Mucosa of descending colon (tissue), 3 donors: ENCODE measurements at regions not wholly inside any gene's neighbourhood (a gene's known extent, or its start where the extent isn't known, plus 50 kb on each side); places are given as distances from the start of the nearest gene placed in this dataset.

Experiments
- ATAC-seq: fragments of 200-7000 bp; cut with Tn5 transposase; one replicate; pipeline ENCODE4 v1.9.1; 2020; ENCODE audit warnings: mild to moderate bottlenecking, moderate library complexity
- DNase-seq, 3 donors: peaks; one replicate each; pipeline ENCODE4 v3.0.0-alpha.2; 2020
- H3K36me3 ChIP-seq: fragments of 200-600 bp; one replicate; pipeline ENCODE4 v1.8.0; 2021; ENCODE audit warnings: low read depth, mild to moderate bottlenecking
- H3K4me1 ChIP-seq: fragments of 200-600 bp; one replicate; pipeline ENCODE4 v1.8.0; 2021; ENCODE audit warnings: low read depth, mild to moderate bottlenecking
- H3K4me3 ChIP-seq: fragments of 200-600 bp; one replicate; pipeline ENCODE4 v1.8.0; 2021; ENCODE audit warnings: mild to moderate bottlenecking
- H3K9me3 ChIP-seq: fragments of 200-600 bp; one replicate; pipeline ENCODE4 v1.8.0; 2021; ENCODE audit warnings: mild to moderate bottlenecking
- CTCF ChIP-seq: fragments of 200-600 bp; IDR thresholded peaks from one replicate; pipeline ENCODE4 v1.8.0; 2022; ENCODE audit warnings: antibody characterized with exemption, mild to moderate bottlenecking
- intact Hi-C, 2 donors: fragments of 100-400 bp; cut with DNase I in 1 of 2; cut with micrococcal nuclease in 1 of 2; formaldehyde crosslinking; loops; one replicate each; pipeline versions ENCODE4 v1.11.0 to v1.11.1; 2022; cut with DNase I, micrococcal nuclease
- donor health status: DM: no; HTN: no; CAD: no; lungs with moderate emphysema.
- donor health status: DM: no; HTN: no; CAD: no.
- donor health status: DM: no; HTN: yes; CAD: no.

GRCh38 chr7:21142081-21142480 lies 285.8 kb upstream of the SP4 start:
- no peaks in the 10 kb centered on the region for H3K9me3 ChIP-seq
- ATAC-seq (no peak), DNase-seq (no peak)
- no peaks in the 10 kb centered on the region for H3K36me3 ChIP-seq
- intact Hi-C loops = no loop called here
- H3K4me3 ChIP-seq = no peak overlapping the region
- TF ChIP-seq CTCF = no peak
- no peaks in the 10 kb centered on the region for H3K4me1 ChIP-seq

DNA sequence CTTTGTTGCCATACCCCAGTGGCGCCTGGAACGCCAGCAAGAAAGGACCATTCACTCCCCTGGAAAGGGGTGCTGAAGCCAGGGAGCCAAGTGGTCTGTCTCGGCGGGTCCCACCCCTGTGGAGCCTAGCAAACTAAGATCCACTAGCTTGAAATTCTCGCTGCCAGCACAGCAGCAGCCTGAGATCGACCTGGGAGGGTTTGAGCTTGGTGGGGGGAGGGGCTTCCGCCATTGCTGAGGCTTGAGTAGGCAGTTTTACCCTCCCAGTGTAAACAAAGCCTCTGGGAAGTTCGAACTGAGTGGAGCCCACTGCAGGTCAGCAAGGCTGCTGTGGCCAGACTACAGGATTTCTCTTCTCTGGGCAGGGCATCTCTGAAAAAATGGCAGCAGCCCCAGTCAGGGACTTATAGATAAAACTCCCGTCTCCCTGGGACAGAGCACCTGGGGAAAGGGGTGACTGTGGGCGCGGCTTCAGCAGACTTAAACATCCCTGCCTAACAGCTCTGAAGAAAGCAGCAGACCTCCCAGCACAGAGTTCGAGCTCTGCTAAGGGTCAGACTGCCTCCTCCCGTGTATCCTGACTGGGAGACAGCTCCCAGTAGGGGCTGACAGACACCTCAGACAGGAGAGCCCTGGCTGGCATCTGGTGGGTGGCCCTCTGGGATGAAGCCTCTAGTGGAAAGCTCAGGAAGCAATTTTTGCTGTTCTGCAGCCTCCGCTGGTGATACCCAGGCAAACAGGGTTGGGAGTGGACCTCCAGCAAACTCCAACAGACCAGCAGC lies 281.1 kb upstream of the SP4 start:
- intact Hi-C loops = no loop called here
- DNase-seq = no peak
- TF ChIP-seq CTCF = no peak
- no peak for ATAC-seq
- no peaks in the 10 kb centered on the region for H3K9me3 ChIP-seq
- H3K4me1 ChIP-seq = no peaks in the 10 kb centered on the region
- no peak overlapping the region for H3K4me3 ChIP-seq
- no peaks in the 10 kb centered on the region for H3K36me3 ChIP-seq

DNA sequence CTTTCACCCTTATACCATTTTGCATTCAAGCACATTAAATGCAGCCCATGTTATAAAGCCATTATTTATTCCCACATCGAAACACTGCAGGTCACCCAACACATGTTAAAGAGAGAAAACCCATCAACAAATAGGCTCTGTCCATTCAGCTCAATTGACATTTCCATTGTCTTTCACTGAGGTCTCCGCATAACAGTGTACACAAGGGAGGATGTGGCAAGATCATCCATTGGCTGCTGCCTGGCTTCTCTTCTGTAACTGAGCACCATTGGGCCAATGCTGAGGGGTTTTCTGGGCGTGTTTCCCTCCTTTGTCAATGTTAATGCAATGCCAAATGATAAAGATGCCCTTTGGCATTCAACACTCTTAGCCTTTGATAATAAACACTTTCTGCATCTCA lies 278.1 kb upstream of the SP4 start:
- TF ChIP-seq CTCF = no peak
- intact Hi-C loops = no loop called here
- DNase-seq (no peak), ATAC-seq (no peak)
- Histone ChIP-seq H3K9me3 (no peaks in the 10 kb centered on the region), H3K4me3 (no peak overlapping the region), H3K4me1 (no peaks in the 10 kb centered on the region), H3K36me3 (no peaks in the 10 kb centered on the region)

DNA sequence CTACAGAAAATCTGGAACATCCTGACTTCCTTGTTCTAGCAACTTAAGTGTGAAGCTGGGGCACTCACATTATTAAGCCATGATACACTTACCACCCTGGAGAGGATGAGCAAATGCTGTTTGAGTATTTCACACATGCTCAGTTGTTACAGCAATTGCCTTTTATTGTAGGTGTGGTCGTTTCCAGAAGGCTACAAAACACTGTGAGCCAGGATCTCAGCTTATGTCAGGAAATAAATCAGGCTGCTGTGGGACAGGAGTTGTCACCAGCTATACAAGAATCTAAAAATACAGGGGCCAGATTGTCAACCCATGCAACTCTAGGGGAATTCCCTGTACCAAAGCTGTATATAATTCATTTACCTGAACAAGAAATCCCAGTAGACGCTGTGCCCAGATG lies 273.3 kb upstream of the SP4 start:
- Histone ChIP-seq H3K36me3 (no peaks in the 10 kb centered on the region), H3K9me3 (no peaks in the 10 kb centered on the region), H3K4me1 (no peaks in the 10 kb centered on the region), H3K4me3 (no peak overlapping the region)
- ATAC-seq (peak; percentile 91), DNase-seq (peak in 1 of 3 donors; percentile 44)
- intact Hi-C loops = no loop called here
- TF ChIP-seq CTCF = no peak

DNA sequence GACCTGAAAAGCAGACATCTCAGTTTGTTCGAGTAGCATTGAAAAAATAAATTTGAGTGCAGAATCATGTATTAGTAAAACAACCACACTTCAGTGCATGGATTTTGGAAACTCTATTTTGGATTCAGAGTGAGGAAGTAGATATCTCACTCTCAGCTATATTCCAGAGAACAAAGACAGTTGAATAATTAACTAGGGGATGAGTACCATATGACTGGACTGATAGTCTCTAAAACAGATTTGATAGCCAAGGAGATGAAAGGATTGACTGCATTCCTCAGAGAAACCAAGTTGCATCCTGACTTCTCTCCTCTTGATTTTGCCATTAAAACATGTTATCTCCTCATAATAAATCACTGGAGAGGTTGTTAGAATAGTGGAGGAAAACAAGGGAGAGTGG lies 268.4 kb upstream of the SP4 start:
- no peaks in the 10 kb centered on the region for H3K9me3 ChIP-seq
- H3K4me1 ChIP-seq = no peaks in the 10 kb centered on the region
- no peaks in the 10 kb centered on the region for H3K36me3 ChIP-seq
- TF ChIP-seq CTCF = no peak
- intact Hi-C loops = no loop called here
- no peak for ATAC-seq
- DNase-seq = no peak
- H3K4me3 ChIP-seq = no peak overlapping the region

DNA sequence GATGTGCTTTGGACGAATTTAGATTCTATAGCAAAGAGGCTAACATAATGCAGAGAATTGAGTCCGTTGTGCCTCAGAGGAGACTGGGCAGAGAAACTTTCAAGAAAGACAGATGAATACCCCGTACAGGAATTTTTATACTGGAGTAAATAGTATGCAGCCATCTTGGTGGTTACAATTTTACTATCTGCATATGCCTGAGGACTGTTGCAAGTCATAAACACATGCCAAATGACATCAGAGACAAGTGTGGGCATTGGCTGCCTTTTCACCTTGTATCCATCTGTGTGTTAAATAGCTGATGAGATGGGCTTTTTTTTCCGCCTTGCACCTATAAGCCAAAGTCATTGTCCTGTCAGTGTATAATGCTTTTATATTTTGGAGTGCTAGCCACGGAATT lies 267.5 kb upstream of the SP4 start:
- H3K4me1 ChIP-seq = no peaks in the 10 kb centered on the region
- no peaks in the 10 kb centered on the region for H3K36me3 ChIP-seq
- TF ChIP-seq CTCF = no peak
- DNase-seq = no peak
- no peak for ATAC-seq
- intact Hi-C loops = no loop called here
- no peaks in the 10 kb centered on the region for H3K9me3 ChIP-seq
- H3K4me3 ChIP-seq = no peak overlapping the region
